Tibial nerve (tissue), 4 donors: ENCODE measurements at regions not wholly inside any gene's neighbourhood (a gene's known extent, or its start where the extent isn't known, plus 50 kb on each side); places are given as distances from the start of the nearest gene placed in this dataset.

Experiments
- CTCF ChIP-seq, 5 experiments: fragments of 200-600 bp in 3 of 5; fragments of 450-650 bp in 2 of 5; sonication (generic) in 3 of 5; IDR thresholded peaks; one replicate each; pipeline ENCODE4 v1.5.1; 2016 to 2019; ENCODE audit warnings: antibody characterized with exemption in 5 of 5, mild to moderate bottlenecking in 3 of 5, moderate library complexity in 2 of 5
- EP300 ChIP-seq, 2 donors: sonication (generic); formaldehyde crosslinking; IDR thresholded peaks; one replicate each; pipeline ENCODE4 v1.6.1; 2017; ENCODE audit warnings: antibody characterized with exemption in 2 of 2, mild to moderate bottlenecking in 1 of 2
- POLR2A ChIP-seq, 2 donors: fragments of 450-650 bp; IDR thresholded peaks; one replicate each; pipeline ENCODE4 v1.6.1; 2017; ENCODE audit warnings: antibody characterized with exemption in 2 of 2, mild to moderate bottlenecking in 2 of 2, moderate library complexity in 2 of 2

GRCh38 chr14:37711831-37712475 is 116.5 kb downstream of the TTC6 start:
- TF ChIP-seq CTCF (IDR thresholded peaks at IDR 0.05) (no peak), POLR2A (IDR thresholded peaks at IDR 0.05) (no peak), EP300 (IDR thresholded peaks at IDR 0.05) (no peak)
